T-helper 2 cell treated with Interferon-gamma antibody and Interleukin-4, amounts not matched to agents 5 μg/mL and 100 μg/mL, for 36 hours (primary cell): ENCODE measurements at regions not wholly inside any gene's neighbourhood (a gene's known extent, or its start where the extent isn't known, plus 50 kb on each side); places are given as distances from the start of the nearest gene placed in this dataset.

Experiments
- DNase-seq: peaks from one replicate; pipeline ENCODE4 v3.0.0; 2021; ENCODE audit warnings: low spot score
- H3K27ac Mint-ChIP-seq: one replicate; pipeline ENCODE4 v1.8.0; 2021; ENCODE audit warnings: mild to moderate bottlenecking, mixed read lengths
- H3K27me3 Mint-ChIP-seq: one replicate; pipeline ENCODE4 v1.8.0; 2021; ENCODE audit warnings: low read depth, mixed read lengths
- H3K36me3 Mint-ChIP-seq: one replicate; pipeline ENCODE4 v1.8.0; 2021; ENCODE audit warnings: low read depth, mixed read lengths
- H3K4me1 Mint-ChIP-seq: one replicate; pipeline ENCODE4 v1.8.0; 2021; ENCODE audit warnings: low read depth, mixed read lengths
- H3K4me3 Mint-ChIP-seq: one replicate; pipeline ENCODE4 v1.8.0; 2022; ENCODE audit warnings: mild to moderate bottlenecking, moderate library complexity, mixed read lengths
- H3K9me3 Mint-ChIP-seq: one replicate; pipeline ENCODE4 v1.8.0; 2021; ENCODE audit warnings: mixed read lengths

GRCh38 chr10:131730771-131731497 lies 169.9 kb upstream of the PPP2R2D start:
- no peak overlapping the region for H3K4me3 Mint-ChIP-seq
- H3K27ac Mint-ChIP-seq: no peak overlapping the region
- DNase-seq: no peak
- no peaks in the 10 kb centered on the region for H3K4me1 Mint-ChIP-seq
- no peaks in the 10 kb centered on the region for H3K27me3 Mint-ChIP-seq
- H3K9me3 Mint-ChIP-seq: peaks cover 4% of the 10 kb centered on the region
- no peaks in the 10 kb centered on the region for H3K36me3 Mint-ChIP-seq

- H3K27me3 Mint-ChIP-seq: no peaks in the 10 kb centered on the region
- no peak for DNase-seq
- no peaks in the 10 kb centered on the region for H3K36me3 Mint-ChIP-seq
- peaks cover 4% of the 10 kb centered on the region for H3K9me3 Mint-ChIP-seq
- no peak overlapping the region for H3K27ac Mint-ChIP-seq
- H3K4me1 Mint-ChIP-seq: no peaks in the 10 kb centered on the region
- no peak overlapping the region for H3K4me3 Mint-ChIP-seq
These were observed 168.8 kb upstream of the PPP2R2D start for GRCh38 chr10:131731780-131732630.

GRCh38 chr10:131732631-131733127 lies 168.1 kb upstream of the PPP2R2D start:
- Mint-ChIP-seq H3K4me3 (no peak overlapping the region), H3K27ac (no peak overlapping the region), H3K4me1 (no peaks in the 10 kb centered on the region), H3K27me3 (no peaks in the 10 kb centered on the region), H3K36me3 (no peaks in the 10 kb centered on the region), H3K9me3 (peaks cover 4% of the 10 kb centered on the region)
- no peak for DNase-seq

DNA sequence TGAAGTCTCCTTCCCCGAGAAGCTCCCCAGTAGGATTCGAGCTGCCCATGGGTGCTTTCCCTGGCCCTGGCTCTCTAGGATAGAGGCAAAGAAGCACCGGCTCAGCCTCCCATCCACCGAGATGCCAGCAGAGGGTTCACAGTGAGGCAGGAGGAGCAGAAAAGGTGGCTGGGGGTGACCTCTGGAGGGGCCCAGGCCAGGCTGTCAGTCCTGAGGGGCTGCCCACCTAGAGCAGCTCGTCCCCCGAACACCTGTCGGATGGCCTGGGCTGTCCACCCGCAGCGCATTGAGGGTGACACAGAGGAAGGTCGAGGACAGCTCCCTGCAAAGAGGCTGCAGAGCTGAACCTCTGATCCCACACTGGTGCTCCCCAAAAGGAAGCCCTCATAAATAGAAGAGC lies 167.2 kb upstream of the PPP2R2D start:
- no peak for DNase-seq
- Mint-ChIP-seq H3K9me3 (peaks cover 4% of the 10 kb centered on the region), H3K4me3 (no peak overlapping the region), H3K36me3 (no peaks in the 10 kb centered on the region), H3K4me1 (no peaks in the 10 kb centered on the region), H3K27me3 (no peaks in the 10 kb centered on the region), H3K27ac (no peak overlapping the region)

- H3K36me3 Mint-ChIP-seq: no peaks in the 10 kb centered on the region
- DNase-seq: no peak
- H3K4me1 Mint-ChIP-seq: no peaks in the 10 kb centered on the region
- H3K9me3 Mint-ChIP-seq: peaks cover 4% of the 10 kb centered on the region
- H3K4me3 Mint-ChIP-seq: no peak overlapping the region
- no peak overlapping the region for H3K27ac Mint-ChIP-seq
- no peaks in the 10 kb centered on the region for H3K27me3 Mint-ChIP-seq
These were observed 165.2 kb upstream of the PPP2R2D start for GRCh38 chr10:131735577-131735976.

GRCh38 chr10:131736321-131736980 lies 164.4 kb upstream of the PPP2R2D start:
- peaks cover 4% of the 10 kb centered on the region for H3K9me3 Mint-ChIP-seq
- H3K4me1 Mint-ChIP-seq: no peaks in the 10 kb centered on the region

DNA sequence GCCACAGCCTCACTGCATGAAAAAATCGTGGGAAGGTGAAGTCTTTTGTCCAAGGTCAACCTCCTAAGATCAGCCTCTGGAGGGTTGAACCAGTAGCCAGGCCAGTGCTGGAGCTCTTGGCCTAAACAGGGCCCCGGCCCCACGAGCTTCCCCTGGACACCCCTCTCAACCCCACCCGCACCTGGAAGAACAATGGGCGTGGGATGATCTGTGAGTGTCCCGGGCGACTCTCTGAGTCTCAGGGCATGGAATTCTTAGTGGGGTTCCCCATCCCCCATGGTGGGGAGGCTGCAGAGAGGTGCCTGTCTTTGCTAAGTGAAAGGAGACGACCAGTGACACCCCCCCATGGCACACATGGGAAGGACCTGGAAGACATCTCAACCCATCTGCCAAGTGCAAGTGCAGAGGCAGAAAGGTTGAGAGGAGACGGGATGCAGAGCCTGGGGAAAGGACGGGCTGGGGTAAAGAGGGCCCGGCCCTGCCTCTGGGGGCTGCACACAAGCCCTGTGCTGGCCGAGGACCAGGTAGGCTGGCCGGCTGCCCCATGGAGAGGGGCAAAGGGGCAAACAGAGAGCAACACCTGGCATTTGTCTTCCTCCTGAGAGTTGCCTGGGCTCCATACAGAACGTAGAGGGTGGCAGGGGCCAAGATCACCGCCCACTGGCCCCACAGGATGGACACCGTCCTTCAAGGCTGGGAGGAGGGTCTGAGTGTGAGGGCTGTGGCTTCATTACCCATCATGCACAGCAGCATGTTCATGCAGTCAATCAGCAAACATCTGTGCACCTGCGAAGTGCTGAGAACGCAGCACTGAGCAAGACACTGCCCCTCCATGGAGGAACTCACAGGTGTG lies 163.0 kb upstream of the PPP2R2D start:
- no peaks in the 10 kb centered on the region for H3K36me3 Mint-ChIP-seq
- no peaks in the 10 kb centered on the region for H3K27me3 Mint-ChIP-seq
- H3K4me3 Mint-ChIP-seq: no peak overlapping the region
- no peaks in the 10 kb centered on the region for H3K4me1 Mint-ChIP-seq
- H3K9me3 Mint-ChIP-seq: no peaks in the 10 kb centered on the region
- no peak for DNase-seq
- H3K27ac Mint-ChIP-seq: no peak overlapping the region

More at GRCh38 chr10:131736321-131736980, 164.4 kb upstream of the PPP2R2D start:
- no peak for DNase-seq
- Mint-ChIP-seq H3K27me3 (no peaks in the 10 kb centered on the region), H3K27ac (no peak overlapping the region), H3K36me3 (no peaks in the 10 kb centered on the region), H3K4me3 (no peak overlapping the region)

- Mint-ChIP-seq H3K27ac (no peak overlapping the region), H3K4me1 (no peaks in the 10 kb centered on the region), H3K27me3 (no peaks in the 10 kb centered on the region), H3K36me3 (no peaks in the 10 kb centered on the region), H3K9me3 (no peaks in the 10 kb centered on the region), H3K4me3 (no peak overlapping the region)
- no peak for DNase-seq
These were observed 162.4 kb upstream of the PPP2R2D start for GRCh38 chr10:131738396-131738735.

- H3K36me3 Mint-ChIP-seq: no peaks in the 10 kb centered on the region
- no peak overlapping the region for H3K27ac Mint-ChIP-seq
- no peaks in the 10 kb centered on the region for H3K27me3 Mint-ChIP-seq
- DNase-seq: no peak
- no peaks in the 10 kb centered on the region for H3K9me3 Mint-ChIP-seq
- H3K4me3 Mint-ChIP-seq: no peak overlapping the region
- H3K4me1 Mint-ChIP-seq: no peaks in the 10 kb centered on the region
These were observed 161.6 kb upstream of the PPP2R2D start for GRCh38 chr10:131739206-131739605.

- Mint-ChIP-seq H3K4me1 (no peaks in the 10 kb centered on the region), H3K9me3 (no peaks in the 10 kb centered on the region), H3K27ac (no peak overlapping the region), H3K36me3 (no peaks in the 10 kb centered on the region), H3K27me3 (no peaks in the 10 kb centered on the region), H3K4me3 (no peak overlapping the region)
- DNase-seq: no peak
These were observed 158.3 kb upstream of the PPP2R2D start for GRCh38 chr10:131742500-131742951.

- H3K36me3 Mint-ChIP-seq: no peaks in the 10 kb centered on the region
- no peak overlapping the region for H3K27ac Mint-ChIP-seq
- no peaks in the 10 kb centered on the region for H3K27me3 Mint-ChIP-seq
- no peak for DNase-seq
- H3K9me3 Mint-ChIP-seq: no peaks in the 10 kb centered on the region
- H3K4me1 Mint-ChIP-seq: no peaks in the 10 kb centered on the region
- H3K4me3 Mint-ChIP-seq: no peak overlapping the region
These were observed 157.3 kb upstream of the PPP2R2D start for GRCh38 chr10:131743190-131744151.

GRCh38 chr10:131744346-131744745 lies 156.5 kb upstream of the PPP2R2D start:
- no peak for DNase-seq
- Mint-ChIP-seq H3K27ac (no peak overlapping the region), H3K27me3 (no peaks in the 10 kb centered on the region), H3K4me1 (no peaks in the 10 kb centered on the region), H3K36me3 (no peaks in the 10 kb centered on the region), H3K4me3 (no peak overlapping the region), H3K9me3 (no peaks in the 10 kb centered on the region)
